ENCODE measurements at regions not wholly inside any gene's neighbourhood (a gene's known extent, or its start where the extent isn't known, plus 50 kb on each side); places are given as distances from the start of the nearest gene placed in this dataset.

DNA sequence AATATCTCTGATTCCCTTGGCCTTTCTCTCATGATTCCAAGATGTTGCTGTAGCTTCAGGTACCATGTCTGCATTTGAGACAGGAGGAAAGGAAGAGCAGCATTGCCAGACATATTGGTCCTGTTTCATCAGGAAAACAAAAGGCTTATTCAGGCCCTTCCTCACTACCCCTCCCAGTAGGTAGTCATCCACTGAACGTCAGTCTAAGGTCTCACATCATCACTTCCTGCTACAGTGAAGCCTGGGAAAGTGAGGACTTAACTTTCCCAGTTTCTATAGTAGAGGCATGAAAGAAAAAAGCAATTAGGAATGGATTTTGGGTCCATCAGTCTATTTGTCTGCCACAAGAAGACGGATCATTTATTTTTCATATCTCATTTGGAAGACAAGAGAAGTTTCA, 85.7 kb upstream of the SOX4 start:
- no peak for DNase-seq (ENCODE audit: insufficient read length, low spot score)
- no peak for FAIRE-seq

GRCh38 chr6:21508753-21509152, 84.8 kb upstream of the SOX4 start:
- DNase-seq (ENCODE audit: insufficient read length, low spot score) (no peak), FAIRE-seq (no peak)

DNA sequence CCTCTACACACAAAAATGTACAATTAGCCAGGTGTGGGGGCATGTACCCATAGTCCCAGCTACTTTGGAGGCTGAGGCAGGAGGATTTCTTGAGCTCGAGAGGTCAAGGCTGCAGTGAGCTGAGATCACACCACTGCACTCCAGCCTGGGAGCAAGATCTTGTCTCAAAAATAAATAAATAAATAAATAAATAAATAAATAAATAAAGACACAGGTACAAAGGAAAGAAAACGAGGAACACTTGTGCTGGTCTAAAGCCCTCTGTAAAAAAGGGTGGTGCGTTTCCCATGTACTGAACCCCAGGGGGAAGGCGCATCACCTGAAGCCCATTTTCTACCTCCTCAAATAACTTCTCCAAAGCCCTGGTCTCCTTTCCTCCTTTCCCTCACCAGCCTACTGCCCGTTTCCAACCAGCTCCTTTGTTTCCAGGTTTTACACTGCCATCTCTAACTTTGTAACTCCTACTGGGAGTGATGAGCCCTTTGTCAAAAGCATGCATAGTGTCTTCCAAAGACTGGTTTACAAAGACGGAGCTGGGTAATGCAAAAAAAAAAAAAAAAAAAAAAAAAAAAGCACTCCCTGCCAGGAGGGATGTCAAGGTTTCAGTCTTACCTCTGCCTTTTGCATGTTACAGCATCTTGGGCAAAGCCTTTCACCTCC, 81.5 kb upstream of the SOX4 start:
- no peak for DNase-seq (ENCODE audit: insufficient read length, low spot score)
- no peak for FAIRE-seq

DNA sequence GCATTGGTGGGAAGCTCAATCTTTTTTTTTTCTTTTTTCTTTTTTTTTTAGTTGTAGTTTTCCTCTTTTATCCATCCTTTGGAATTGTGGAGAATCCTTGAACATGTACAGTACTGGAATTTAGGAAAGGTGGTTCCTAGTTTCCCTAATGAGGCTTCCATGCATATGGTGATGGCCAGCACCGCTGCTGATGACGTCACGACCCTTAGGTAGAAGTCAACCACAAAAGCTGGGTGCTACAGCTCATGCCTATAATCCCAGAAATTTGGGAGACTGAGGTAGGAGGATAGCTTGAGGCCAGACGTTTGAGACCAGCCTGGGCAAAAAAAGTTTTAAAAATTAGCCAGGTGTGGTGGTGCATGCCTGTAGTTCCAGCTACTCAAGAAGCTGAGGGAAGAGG, 79.3 kb upstream of the SOX4 start:
- DNase-seq (ENCODE audit: insufficient read length, low spot score) (no peak), FAIRE-seq (no peak)

DNA sequence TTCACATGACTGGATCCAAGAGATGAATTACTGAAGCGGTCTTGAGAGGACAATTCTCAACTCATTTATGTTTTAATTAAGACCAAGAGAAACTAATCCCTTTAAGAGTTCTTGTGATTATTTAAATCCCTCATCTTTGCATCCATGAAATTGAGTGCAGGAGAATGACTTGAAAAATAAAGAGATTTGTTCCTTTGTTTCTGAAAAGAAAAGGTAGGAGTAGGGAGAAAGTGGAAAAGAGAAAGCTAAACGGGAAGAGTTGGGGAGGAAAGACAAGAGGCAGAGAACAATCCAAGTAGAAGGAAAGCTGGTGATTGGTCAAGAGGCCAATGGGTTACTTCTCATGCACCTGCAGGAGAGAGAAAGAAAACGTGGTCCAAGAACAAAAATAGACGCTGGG, 75.2 kb upstream of the SOX4 start:
- no peak for FAIRE-seq
- DNase-seq (ENCODE audit: insufficient read length, low spot score), result no peak

GRCh38 chr6:21519642-21520041, 73.9 kb upstream of the SOX4 start:
- FAIRE-seq (no peak), DNase-seq (ENCODE audit: insufficient read length, low spot score) (no peak)

DNA sequence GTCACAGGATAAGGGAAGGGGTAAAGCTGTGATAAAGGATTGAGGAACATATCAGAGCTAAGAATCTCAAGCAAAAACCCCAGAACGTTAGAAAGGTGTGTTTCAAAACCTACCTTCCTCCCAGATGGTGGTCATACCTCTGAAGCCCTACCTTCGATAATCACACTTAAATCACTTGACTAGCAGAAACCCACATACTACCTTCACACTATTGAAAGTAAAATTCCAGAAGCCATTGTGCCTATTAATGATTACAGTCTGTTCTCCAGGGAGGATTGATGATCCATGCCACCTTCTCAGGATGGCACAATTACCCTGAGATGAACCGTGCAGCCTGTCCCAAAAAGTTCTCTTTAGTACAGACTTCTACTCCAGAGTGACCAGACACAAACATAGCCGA, 72.3 kb upstream of the SOX4 start:
- FAIRE-seq, result no peak
- no peak for DNase-seq (ENCODE audit: insufficient read length, low spot score)

- FAIRE-seq, result no peak
These were observed 71.3 kb upstream of the SOX4 start for GRCh38 chr6:21522143-21522747.

GRCh38 chr6:21522797-21523456, 70.6 kb upstream of the SOX4 start:
- no peak for FAIRE-seq
- DNase-seq (ENCODE audit: insufficient read length, low spot score), result no peak

More at GRCh38 chr6:21522143-21522747, 71.3 kb upstream of the SOX4 start:
- no peak for DNase-seq (ENCODE audit: insufficient read length, low spot score)

DNA sequence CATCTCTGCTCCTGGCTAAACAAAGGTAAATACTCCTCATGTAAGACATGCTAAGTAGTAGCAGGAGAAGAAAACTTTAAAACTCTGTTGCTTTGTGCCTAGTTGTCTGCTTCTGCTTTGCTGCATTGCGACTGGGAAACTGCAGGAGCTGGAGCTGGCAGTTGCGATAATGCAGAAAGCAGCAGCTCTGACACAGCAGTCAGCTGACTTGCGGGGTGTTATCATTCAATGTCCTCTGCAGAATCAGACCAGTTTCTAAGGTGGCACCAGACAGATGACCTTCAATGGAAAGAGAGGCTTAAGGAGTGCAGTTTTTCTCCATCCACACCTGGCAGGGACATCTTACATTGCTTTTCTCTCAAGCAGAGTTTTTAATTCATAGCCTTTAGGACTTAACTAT, 69.9 kb upstream of the SOX4 start:
- FAIRE-seq (no peak), DNase-seq (ENCODE audit: insufficient read length, low spot score) (no peak)

- DNase-seq (ENCODE audit: insufficient read length, low spot score) (no peak), FAIRE-seq (no peak)
These were observed 69.3 kb upstream of the SOX4 start for GRCh38 chr6:21524201-21524600.

DNA sequence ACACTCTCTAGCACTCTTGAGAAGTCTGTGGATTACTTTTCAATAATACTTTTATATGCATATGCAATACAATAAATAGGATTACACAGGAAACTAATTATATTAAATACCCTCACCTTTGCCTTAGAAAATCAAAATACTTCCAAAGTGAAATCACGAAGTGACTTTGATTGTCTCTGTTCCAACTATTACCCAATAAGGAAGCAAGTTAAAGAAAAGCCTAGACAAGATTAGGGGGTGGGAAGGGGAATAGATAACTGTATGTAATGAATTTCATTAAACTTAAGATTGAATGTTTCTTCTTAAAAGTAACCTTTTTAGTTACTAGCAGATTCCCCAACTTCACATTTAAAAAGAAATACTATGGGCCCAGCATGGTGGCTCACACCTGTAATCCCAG, 66.6 kb upstream of the SOX4 start:
- FAIRE-seq (no peak), DNase-seq (ENCODE audit: insufficient read length, low spot score) (no peak)

GRCh38 chr6:21527731-21528130, 65.8 kb upstream of the SOX4 start:
- no peak for FAIRE-seq
- DNase-seq (ENCODE audit: insufficient read length, low spot score), result no peak

DNA sequence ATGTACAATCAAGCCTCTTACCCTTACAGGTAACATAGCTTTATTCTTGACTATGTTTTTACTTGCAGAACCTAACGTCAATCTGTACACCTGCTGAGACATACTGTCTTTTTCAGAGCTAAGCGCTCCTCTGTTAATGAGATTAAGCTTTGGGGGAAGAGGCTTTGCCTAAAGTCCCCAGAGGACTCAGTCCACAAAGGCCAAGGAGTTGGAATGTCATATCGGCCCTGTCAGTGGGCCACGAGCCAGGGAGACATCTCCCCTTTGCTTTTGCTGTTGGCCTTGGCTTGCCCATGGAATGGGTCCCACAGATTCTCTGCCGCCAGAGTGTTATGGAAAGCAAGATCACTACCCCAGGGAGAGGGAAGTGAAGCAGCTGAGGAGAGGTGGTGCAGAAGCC, 64.1 kb upstream of the SOX4 start:
- FAIRE-seq (no peak), DNase-seq (ENCODE audit: insufficient read length, low spot score) (no peak)

DNA sequence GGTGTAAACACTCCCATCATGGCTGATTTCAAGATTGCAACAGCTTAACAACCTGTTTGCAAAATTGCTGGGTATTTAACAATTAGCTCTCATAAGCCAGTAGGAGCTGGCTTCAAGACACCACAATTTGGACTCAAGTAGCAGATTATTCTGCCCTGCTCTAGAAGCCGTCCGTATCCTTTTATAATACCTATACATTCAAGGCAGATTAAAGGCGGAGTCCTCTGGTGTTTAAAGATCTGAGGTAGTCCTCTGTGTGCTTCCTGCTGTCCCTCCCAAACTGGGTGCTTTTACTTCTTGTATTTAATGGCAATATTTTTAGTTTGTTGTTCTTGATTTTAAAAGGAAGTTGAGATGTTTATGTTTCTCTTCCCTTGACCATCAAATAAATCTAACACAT, 62.2 kb upstream of the SOX4 start:
- no peak for DNase-seq (ENCODE audit: insufficient read length, low spot score)

GRCh38 chr6:21533678-21534077, 59.9 kb upstream of the SOX4 start:
- FAIRE-seq (no peak), DNase-seq (ENCODE audit: insufficient read length, low spot score) (no peak)

More for the DNA sequence above, 62.2 kb upstream of the SOX4 start:
- FAIRE-seq, result no peak

DNA sequence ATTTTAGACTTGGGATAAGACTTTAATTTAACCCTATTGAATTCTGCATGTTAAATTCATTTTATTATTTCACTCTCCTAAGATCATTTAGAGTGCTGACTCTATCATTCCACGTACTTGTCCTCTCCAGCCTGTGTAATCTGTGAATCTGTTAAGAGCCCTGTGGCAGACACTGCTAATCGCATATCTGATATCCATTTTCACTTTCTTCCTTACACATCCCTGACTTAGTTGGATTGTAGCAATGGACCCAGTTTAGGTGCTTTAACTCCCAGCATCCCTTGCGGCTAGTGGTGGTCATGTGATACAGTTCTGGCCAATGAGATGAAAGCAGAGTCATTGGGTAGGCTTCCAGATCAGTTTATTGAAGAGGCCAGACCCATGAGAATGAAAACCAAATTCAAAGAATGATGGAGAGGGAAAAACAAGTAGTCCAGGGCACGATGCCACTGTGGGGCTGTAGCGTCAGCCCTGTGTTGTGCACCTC, 57.2 kb upstream of the SOX4 start:
- no peak for FAIRE-seq
- no peak for DNase-seq (ENCODE audit: insufficient read length, low spot score)

DNA sequence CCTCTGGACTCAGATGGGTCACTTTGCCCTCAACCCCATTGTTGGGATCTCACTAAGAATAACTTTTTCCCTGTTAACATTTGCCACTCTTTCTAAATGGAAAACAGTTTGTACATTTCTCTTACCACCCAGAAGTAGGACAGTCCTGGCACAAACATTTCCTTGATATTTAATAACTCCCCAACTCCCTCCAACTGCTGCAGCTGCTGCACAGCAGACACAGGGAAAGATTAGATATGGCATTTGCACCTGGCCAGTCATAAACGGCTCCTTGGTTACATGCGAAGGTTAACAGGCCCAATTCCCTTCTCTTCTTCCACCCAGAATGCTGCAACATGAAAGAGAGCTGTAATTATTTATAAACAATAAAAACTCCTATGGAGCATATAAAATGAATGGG, 55.9 kb upstream of the SOX4 start:
- FAIRE-seq (no peak), DNase-seq (ENCODE audit: insufficient read length, low spot score) (no peak)

DNA sequence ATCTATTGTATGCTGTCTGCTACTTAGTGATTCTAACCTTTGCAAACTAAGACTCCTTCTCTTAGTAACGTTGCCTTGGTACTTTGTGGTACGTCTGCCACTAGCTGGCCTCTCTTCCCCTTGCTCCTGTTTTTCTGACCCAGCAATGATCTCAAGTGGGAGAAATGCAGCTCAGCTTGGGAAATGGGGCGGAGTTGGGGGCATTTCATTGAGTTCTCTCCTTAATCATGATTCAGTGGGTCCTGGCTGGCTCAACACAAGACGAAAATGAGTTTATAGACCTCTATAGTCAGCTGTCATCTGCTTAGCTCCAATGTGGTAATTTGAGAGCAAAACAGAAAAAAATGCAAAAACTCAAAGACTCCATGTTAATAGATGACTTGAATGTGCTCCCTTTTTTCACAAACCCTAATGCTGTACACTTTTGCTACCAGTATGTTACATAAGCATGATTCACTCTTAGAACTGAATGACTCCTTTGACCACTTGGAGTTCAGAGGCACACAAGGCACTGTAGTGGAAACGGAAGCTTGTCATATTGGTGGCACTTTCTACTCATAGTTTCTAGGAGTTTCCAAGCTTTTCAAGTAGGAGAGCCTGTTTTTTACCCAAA, 55.3 kb upstream of the SOX4 start:
- DNase-seq (ENCODE audit: insufficient read length, low spot score) (no peak), FAIRE-seq (no peak)

DNA sequence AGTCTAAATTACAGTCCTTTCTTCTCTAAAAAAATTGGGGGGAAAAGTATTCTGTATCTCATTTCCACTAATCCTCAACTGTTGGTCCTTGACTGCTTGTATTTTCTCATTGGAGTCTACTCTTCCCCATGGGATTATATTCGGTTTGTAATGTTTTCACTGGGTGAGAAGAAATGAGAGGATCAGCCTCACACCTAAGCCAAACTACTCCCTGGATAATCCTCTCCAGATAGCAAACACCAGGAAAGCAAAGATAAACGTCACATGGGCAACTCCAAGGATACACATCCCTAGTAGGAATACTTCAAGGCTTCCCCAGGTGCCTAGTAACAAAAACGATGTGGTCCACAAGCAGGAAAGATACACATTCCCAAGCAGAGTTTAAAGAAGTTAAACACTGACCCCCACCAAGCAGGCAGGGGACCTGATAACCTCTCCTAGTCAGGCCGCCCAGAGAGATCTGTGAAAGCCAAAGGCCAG, 53.9 kb upstream of the SOX4 start:
- DNase-seq (ENCODE audit: insufficient read length, low spot score) (no peak), FAIRE-seq (no peak)
